GM12878 (cell line): ENCODE measurements at regions not wholly inside any gene's neighbourhood (a gene's known extent, or its start where the extent isn't known, plus 50 kb on each side); places are given as distances from the start of the nearest gene placed in this dataset.

Source experiments
- ATF3 ChIP-seq: IDR thresholded peaks from 2 replicates; pipeline ENCODE4 v1.6.1; 2011; ENCODE audit warnings: low read depth, mild to moderate bottlenecking, low read length, moderate library complexity, borderline replicate concordance; ENCODE audit errors: extremely low read depth
- CBX3 ChIP-seq: fragments of 200-600 bp; sonication (generic); IDR thresholded peaks from 2 replicates; pipeline ENCODE4 v1.6.1; 2016; ENCODE audit warnings: low read depth, borderline replicate concordance
- CREB1 ChIP-seq: IDR thresholded peaks from 2 replicates; pipeline ENCODE4 v1.6.1; 2012; ENCODE audit warnings: low read depth, mild to moderate bottlenecking, inconsistent platforms
- CTCF ChIP-seq, 3 experiments: IDR thresholded peaks in 2 of 3; conservative IDR thresholded peaks in 1 of 3; 2 replicates each; pipeline ENCODE4 v1.5.1; 2011; ENCODE audit warnings: low read depth in 3 of 3, low read length in 3 of 3, mild to moderate bottlenecking in 3 of 3, control low read depth in 2 of 3, moderate library complexity in 2 of 3, inconsistent platforms in 1 of 3, mixed read lengths in 1 of 3; ENCODE audit not compliant: control insufficient read depth in 2 of 3, insufficient read depth in 1 of 3; ENCODE audit errors: extremely low read depth in 1 of 3
- MLLT1 ChIP-seq: fragments of 450-650 bp; IDR thresholded peaks from 2 replicates; pipeline ENCODE4 v1.6.1; 2016; ENCODE audit warnings: mild to moderate bottlenecking
- POLR2A ChIP-seq: IDR thresholded peaks from 2 replicates; pipeline ENCODE4 v1.6.1; 2011; ENCODE audit warnings: low read depth, mild to moderate bottlenecking, low read length
- RFX5 ChIP-seq: IDR thresholded peaks from 2 replicates; pipeline ENCODE4 v1.6.1; 2011; ENCODE audit warnings: low read depth, low read length, improper control_type of control experiment
- SREBF1 ChIP-seq: IDR thresholded peaks from 2 replicates; pipeline ENCODE4 v1.6.1; 2012; ENCODE audit warnings: mild to moderate bottlenecking, low read length
- YY1 ChIP-seq: IDR thresholded peaks from 2 replicates; pipeline ENCODE4 v1.6.1; 2011; ENCODE audit warnings: low read depth, mild to moderate bottlenecking, low read length

- TF ChIP-seq CBX3 = no peak
- TF ChIP-seq CTCF (IDR thresholded peaks at IDR 0.05 in 2 of 3, conservative IDR thresholded peaks at IDR 0.05 in 1 of 3; ENCODE audit: control insufficient read depth in 2 of 3, extremely low read depth in 1 of 3, insufficient read depth in 1 of 3, low read depth in 3 of 3, low read length in 3 of 3) = no peak
- TF ChIP-seq MLLT1 = no peak
- TF ChIP-seq POLR2A = no peak
- TF ChIP-seq SREBF1 = no peak
- no peak for TF ChIP-seq ATF3
- no peak for TF ChIP-seq YY1
- no peak for TF ChIP-seq RFX5
- no peak for TF ChIP-seq CREB1
These were observed 494.4 kb upstream of the RGS6 start for GRCh38 chr14:71437870-71438269.
